ENCODE measurements at regions not wholly inside any gene's neighbourhood (a gene's known extent, or its start where the extent isn't known, plus 50 kb on each side); places are given as distances from the start of the nearest gene placed in this dataset.
"Not testable (repeated sequence)": the region's sequence is repeated elsewhere in the genome, so short reads cannot be mapped to it uniquely, and the experiment has no call there.

DNA sequence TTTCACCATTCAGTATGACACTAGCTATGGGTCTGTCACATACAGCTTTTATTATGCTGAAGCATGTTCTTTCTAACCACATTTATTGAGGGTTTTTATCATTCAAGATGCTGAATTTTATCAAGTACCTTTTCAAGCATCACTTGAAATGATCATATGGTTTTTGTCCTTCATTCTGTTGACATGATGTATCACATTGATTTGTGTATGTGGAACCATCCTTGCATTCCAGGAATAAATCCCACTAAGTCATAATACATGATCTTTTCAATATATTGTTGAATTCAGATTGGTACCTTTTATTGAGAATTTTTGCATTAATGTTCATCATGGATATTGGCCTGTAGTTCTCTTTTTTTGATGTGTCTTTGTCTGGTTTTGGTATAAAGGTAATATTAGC is 317.4 kb downstream of the NNT start:
- no peak for DNase-seq

DNA sequence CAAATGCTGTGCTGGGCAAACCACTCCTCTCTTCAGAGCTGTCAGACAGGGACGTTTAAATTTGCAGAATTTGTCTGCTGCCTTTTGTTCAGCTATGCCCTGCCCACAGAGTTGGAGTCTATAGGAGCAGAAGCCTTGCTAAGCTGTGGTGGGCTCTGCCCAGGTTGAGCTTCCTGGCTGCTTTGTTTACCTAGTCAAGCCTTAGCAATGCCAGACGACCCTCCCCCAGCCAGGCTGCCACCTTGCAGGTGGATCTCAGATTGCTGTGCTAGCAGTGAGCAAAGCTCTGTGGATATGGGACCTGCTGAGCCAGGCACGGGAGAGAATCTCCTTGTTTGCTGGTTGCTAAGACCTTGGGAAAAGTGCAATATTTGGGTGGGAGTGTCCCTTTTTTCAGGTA is 314.9 kb downstream of the NNT start:
- no peak for DNase-seq

DNA sequence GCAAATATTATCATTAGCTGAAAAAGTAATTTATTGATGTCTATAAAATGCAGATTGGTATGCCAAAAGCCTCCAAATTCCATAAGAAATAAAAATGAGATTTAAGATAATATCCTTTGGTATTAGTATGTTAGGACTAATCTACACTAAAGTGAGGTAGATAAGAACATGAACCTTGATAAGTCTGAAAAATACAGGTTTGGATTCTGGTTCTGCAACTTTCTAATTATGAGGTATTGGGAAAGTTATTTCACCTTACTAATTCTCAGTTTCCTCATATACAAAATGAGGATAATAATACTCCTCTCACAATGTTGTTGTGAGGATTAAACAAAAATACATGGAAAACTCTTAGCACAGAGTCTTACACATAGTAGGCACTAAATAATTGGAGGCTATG is 300.1 kb downstream of the NNT start:
- no peak for DNase-seq

DNA sequence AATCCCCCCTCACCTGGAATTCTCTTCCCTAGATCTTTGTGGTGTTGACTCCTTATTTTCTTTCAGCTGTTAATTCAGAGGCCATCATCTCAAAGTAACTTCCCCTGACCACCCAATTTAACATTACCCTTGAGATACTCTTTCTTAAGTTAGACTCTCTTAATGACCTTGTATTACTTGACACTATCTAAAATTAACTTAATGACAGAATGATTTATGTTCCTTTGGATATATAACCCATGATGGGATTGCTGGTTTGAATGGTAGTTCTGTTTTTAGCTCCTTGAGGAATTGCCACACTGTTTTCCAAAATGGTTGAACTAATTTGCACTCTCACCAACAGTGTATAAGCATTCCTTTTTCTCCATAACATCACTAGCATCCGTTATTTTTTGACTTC is 298.0 kb downstream of the NNT start:
- no peak for DNase-seq

DNA sequence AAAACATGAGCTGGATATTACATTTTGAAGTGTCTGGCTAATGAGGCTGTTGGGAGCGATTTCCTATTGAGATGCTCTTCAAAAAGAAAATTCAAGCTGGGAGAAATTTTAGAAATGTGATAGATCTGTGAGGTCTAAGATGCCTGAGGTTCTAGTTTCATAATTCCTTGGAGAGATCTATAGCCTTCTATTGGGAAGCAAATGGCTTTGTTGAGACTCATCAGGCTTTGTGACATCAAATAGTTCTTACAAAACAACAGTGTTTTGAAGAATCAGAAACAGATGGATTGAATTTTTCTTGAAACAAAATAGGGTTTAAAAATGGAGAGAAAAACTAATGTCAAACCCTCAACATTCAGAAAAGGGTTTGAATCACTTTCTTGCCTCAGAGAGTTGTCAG is 292.9 kb downstream of the NNT start:
- no peak for DNase-seq

DNA sequence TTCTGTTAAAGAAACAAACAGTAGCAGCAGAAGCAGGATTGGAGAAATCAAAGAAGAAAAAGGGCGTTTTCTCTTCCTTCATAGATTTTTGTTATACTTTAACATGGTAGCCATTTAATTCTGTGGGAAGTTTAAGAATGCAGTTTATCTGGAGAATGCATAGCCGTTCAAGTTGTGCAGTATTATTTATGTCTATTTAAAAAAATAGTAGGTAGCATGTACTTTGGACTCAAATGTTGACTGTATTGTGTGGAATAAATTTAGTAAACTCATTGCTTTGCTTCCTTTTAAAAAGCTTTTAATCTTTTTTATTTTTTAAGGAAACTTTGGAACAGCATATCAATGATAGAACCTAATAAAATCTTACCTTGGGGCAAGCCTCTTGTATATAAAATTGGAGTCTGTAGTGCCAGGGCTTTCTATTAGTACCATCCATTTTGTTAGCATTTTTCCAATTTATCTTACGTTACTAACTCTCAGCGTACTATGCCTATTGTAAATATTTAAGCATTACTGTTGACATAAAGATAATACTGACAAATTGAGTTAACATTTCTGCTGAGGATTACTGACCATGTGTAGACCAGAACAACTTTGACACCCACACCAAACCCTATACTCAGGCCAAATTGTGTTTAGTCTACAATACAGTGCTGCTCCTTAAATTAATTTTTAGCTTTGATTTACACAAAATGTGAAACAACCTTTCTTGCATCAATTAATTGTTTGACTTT is 291.1 kb downstream of the NNT start:
- no peak for DNase-seq

DNA sequence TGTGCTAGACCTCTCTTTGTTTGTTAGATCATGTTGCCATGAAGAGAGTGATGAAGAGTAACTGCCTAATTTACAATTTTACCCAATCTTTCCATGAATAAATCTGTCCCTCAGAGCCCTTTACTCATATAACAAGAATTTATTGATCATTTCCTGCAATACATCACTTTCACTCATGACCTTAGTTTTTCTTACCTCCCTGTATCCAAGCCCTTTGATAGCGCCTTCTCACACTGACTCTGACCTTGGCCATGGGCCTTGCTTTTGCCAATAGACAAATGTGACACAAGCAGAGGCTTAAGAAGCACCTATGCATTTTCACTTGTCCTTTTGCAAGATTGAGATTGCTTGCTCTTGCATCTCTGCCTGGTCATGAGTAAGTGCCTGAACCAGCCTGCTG is 288.1 kb downstream of the NNT start:
- no peak for DNase-seq

DNA sequence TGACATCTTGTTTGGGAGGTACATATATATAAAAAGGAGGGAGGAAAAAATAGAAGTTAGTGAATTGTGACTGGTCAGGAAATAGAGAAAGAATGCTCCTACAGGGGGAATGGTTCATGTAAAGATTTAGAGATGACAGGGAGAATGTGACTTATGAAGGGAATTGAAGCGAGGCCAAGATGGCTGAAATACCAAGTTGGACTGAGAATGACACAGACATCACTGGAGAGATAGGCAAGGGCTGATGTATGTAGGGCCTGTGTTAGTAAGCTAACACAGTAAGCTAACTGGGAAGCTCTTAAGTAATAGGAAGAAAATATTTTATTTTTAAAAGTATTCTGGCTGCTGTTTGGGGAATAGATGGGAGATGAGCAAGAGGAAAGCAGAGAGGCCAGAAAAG is 286.3 kb downstream of the NNT start:
- DNase-seq, result no peak

DNA sequence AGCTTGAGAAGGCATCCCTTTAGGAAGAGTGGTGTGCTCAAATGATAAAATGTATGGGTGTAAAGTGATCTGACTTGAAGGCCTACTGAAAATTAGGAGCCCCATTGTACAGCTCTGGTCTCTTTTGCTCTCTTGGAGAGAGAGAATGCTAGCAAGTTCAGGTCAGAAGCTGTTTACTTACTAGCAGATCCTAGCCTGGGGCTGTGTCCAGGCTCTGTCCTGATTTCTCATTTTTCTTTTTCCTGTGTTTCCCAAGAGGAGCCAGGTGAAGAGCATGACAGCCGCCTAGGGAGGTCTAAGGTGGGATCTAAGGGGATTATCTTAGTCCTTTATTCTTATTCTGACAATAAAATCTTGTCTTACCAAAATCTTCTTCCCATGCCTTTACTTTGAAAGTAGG is 272.8 kb downstream of the NNT start:
- DNase-seq, result no peak

DNA sequence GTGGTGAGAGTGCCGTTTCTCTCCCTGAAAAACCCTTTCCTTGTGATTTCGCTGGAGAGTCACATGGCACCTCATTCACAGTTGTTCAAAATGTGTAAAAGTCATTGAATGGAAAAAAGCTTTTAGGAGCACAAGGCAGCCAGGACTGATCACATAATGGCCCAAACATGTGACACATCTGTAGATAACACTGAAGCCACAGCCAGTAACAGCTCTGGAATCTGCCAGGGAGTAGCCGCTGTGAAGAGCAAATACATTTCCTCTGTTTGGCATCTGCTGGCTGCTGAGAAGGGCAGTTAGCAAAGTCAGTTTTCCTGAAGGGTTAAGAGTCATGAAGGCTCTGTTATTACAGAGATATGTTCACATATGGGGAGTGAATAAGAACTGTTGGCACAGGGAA is 271.8 kb downstream of the NNT start:
- no peak for DNase-seq

DNA sequence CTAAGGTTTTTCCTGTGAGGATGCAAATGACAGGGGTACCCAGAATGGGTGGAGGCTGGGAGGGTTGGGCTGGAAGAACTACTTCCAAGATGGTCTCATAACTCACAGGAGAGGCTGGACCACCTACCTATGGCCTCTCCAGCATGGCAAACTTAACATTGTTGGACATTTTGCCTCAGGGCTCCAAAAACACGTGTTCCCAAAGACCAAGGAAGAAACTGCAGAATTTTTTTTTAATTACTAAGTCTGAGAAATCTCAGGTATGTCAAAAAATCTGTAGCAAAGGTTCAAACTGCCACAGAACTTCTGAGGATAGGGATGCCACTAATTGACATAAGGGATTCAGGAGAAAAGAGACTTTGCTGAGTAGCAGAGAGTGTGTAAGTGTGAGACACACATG is 270.8 kb downstream of the NNT start:
- DNase-seq, result no peak

DNA sequence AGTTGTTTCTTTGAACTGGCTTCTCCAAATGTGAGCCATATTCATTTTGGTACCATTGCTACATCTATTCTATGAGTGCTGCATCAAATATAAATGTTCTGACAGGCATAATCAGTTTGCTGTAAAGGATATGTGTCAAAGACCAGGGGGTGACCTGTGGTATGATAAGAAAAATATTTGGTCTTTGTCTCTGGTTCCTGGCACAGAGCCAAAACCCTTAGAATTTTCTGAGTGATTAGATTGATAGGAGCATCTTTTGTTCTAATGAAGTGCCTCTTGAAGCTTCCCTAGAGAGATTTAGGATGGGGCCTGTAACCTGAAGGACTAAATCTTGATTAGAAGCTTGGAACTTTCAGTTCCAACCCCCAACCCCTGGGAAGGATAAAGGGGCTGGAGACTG is 256.3 kb downstream of the NNT start:
- DNase-seq, result no peak

DNA sequence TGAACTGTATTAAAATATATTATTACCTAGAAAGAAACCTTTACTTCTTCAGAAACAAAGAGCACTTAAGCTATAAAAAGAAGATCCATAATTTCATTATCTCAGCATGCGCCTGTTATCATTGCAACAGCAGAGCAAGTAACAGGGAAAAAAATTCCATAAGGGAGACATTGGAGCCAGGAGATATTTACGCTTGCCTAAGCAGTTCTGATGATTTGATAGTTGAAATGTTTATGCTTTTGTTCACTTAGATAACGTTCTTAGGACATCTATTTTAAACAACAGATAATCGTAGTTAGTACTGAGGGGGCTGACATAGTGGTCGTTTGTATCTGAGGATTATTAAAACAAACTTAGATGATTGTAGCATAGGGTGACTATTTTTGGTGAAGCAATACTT is 252.5 kb downstream of the NNT start:
- DNase-seq, result no peak

DNA sequence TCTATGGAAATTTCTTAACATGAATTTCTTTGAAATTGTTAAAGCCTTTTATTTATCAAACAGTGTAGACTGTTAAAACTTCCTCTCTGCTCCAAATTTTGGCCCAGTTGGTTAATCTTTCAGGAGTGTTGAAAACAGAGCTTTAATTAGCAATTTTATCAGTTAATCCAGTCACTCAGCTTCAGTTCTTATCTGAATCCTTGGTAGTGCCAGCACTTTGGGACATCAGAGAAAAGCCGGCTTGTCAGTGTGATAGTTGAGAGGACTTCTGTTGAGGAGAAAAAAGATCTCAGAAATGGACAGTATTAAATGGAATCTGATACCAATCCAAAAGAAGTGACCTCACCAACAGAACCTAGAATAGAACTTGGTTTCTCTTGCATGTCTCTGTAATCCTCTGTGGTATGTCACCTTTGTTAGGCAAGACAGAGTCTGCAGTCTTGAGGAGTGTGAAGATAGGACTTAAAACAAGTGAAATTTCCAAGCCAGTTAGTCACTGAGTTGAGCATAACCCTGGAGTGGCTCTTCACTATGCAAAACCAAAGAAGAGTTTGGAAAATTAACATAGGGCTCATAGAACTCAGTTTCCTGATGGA is 251.8 kb downstream of the NNT start:
- DNase-seq, result no peak

DNA sequence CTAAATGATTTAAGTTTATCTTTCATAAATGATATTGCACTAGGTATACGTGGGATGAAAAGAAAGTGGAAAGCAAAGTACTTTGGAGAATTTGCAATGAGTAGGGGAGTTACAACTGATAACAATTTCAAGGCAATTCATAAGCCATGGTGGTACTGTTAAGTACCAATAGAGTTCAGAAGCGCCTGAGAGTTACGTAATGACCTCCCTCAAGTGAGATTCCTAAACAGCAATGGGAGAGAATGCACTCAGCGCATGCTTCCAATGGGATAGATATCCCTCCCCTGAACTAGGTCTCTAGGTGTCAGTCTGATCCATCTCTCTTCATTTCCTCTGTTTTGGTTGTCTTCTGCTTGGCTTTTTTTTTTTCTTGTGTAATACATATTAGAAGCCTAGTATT is 249.3 kb downstream of the NNT start:
- DNase-seq, result no peak

DNA sequence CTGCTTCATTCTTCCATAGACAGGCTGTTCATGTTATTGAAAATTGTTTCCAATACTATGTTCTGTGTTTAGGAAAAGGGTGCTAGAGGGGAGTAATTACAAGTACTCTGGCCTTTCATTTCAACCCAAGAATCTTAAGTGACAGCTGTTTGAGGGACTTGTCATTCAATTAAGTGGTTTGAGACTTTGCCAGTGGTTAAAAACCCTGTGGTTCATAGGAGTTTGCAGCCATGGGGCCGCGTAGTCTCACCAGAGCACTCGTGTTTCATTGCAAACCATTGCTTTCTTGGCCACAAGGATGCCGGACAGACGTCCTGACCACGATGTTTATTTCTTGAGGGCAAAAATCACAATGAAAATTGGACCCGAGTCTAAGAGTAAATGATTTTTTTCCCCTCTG is 248.8 kb downstream of the NNT start:
- DNase-seq, result no peak

DNA sequence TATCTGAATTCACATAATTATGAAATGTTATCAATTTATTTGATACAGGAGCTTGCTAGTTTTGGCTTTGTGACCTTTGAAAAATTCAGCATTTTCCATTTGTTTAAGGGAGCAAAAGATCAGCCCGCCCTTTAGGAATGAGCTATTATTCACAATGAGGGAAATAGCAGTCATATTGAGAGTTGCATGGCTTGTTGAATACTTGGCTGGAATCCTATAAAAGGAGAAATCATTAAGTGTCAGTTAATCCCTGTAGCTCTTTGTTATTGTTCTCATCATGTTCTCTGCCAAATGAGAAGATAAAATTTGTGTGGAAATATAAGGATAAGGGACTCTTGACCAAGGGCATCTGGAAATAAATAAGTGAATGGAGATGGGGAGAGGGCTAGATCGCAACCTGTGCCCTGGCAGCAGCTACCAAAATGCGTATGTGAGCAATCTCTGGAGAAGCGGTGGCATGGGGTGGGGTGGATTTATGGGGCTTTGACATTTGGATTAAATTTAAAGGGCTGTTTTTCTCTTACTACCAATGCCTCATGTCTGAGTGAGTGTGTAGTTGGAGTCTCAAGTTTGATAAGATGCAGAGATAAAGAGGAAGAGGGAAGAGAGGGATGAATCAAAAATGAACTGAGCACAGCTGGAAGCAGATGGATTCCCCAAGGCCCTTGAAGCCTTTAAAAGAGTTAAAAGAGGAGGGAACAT is 237.6 kb downstream of the NNT start:
- no peak for DNase-seq

DNA sequence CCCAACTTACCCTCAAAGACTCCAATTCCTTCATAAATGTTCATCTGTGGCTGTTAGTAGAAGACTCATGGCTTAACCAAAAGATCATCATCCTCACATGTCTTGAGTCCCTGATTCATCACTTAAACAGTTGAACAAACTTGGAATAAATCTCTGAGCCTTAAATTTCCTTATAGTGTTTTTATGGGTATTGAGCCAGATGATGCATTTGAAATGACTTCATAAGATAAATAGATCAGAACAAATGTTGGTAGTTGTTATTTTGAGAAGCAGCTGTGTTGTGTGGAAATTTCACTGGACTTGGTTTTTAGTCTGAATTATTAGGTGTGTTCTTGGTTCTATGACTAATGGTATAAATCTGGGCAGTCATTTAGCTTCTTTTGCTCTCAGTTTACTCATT is 236.2 kb downstream of the NNT start:
- DNase-seq, result no peak

DNA sequence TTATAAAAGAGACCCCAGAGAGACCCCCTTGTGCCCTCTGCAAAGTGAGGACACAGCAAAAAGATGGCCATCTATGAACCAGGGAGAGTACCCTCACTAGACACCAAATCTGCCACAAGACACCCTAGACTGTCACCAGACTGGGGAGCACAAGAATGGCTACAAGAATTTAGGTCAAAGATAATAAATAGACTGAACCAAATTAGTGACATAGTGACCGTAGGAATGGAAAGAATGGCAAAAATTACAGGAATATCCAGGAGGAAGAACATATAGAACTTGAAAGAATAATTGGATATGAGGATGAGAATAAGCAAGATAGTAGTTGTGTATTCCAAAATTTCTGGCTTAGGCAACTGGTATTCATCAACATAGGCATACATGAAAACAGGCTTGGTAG is 235.0 kb downstream of the NNT start:
- DNase-seq, result no peak

DNA sequence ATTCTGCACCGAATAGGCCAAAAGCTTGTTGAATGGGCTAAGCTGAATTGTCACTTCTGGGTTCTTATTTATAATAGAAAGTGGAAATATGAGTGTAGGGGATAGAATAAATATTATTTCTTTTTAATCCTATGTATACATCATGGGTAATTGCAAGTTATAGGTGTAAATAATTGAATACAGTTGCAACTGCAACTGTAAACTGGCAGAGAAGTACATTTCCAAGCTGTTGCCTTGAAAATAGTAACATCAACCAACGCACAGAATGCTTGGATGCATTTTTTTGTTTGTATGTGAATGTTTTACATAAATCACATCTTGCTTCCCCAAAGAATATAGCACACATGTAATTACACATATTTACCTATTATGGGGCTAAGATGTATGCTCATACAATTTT is 234.1 kb downstream of the NNT start:
- DNase-seq, result no peak

DNA sequence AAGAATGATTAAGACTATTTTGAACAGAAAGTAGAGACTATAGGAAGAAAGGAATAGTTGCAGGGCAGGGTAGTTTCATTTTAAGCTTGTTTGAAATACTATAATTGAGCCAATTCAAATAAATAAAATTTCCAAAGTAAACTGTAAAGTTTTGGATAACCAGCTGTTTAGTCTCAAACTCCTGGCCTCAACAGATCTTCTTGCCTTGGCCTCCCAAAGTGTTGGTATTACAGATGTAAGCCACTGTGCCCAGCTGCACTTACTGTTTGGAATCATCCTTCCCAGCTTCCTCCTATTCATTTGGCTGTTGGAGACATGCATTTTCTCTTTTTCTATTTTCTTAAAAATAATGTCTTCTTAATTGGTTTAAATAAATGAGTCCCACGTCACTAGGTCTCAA is 231.0 kb downstream of the NNT start:
- no peak for DNase-seq

DNA sequence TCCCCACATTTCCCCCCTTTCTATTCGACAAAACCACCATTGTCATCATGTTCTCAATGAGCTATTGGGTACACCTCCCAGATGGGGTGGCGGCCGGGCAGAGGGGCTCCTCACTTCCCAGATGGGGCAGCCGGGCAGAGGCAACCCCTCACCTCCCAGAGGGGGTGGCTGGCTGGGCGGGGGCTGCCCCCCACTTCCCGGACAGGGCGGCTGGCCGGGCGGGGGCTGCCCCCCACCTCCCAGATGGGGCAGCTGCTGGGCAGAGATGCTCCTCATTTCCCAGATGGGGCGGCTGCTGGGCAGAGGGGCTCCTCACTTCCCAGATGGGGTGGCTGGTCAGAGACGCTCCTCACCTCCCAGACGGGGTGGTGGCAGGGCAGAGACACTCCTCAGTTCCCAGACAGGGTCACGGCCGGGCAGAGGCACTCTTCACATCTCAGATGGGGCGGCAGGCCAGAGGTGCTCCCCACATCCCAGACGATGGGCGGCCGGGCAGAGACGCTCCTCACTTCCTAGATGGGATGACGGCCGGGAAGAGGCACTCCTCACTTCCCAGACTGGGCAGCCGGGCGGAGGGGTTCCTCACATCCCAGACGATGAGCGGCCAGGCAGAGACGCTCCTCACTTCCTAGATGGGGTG is 221.5 kb downstream of the NNT start:
- DNase-seq, result not testable (repeated sequence)

DNA sequence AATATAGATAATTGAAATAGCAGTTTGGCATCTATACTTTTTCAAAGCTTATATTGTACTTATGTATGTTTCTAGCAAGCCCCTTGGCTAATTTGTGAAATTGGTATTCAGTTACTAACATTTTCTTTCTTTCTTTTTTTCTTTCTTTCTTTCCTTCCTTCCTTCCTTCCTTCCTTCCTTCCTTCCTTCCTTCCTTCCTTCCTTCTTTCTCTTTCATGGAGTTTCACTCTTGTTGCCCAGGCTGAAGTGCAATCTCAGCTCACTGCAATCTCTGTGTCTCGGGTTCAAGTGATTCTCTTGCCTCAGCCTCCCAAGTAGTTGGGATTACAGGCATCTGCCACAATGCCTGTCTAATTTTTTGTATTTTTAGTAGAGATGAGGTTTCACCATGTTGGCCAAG is 215.4 kb downstream of the NNT start:
- not testable (repeated sequence) for DNase-seq

DNA sequence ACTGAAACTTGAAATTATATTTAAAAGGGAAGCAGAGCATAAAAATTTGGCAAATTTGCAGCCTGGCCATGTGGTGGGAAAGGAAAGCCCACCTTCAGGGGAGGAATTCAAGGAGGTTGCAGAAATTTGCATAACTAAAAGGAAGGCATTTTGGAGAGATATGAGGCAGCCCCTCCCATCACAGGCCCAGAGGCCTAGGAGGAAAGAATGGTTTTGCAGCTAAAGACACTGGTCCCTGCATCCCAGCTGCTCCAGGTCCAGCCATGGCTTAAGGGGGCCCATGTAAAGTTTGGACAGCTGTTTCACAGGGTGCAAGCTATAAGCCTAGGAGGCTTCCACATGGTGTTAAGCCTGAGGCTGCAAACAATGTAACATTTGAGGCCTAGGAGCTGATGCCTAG is 212.5 kb downstream of the NNT start:
- DNase-seq, result no peak
